ENCODE measurements at regions not wholly inside any gene's neighbourhood (a gene's known extent, or its start where the extent isn't known, plus 50 kb on each side); places are given as distances from the start of the nearest gene placed in this dataset.

- H3K4me1 ChIP-seq = peaks cover 41 to 47% of the 10 kb centered on the region in 2 donors
- H3K27ac ChIP-seq = peak overlapping the region; percentile 87 to 93 (median 88)
- no peaks in the 10 kb centered on the region for H3K36me3 ChIP-seq
- peak; percentile 94 to 95 for ATAC-seq
- H3K9me3 ChIP-seq = no peaks in the 10 kb centered on the region
- TF ChIP-seq POLR2A (IDR thresholded peaks at IDR 0.05) = no peak
- TF ChIP-seq CTCF (IDR thresholded peaks at IDR 0.05 in 4 of 5, conservative IDR thresholded peaks at IDR 0.05 in 1 of 5) = no peak
- intact Hi-C loops (cut with DNase I; ENCODE audit: low total_unique reads) (loop anchor here (2.0 to 5.0 kb wide), 4 partner anchors 62 to 266 kb away; partner anchors contain the start of gene PLCE1), in situ Hi-C loops (cut with MboI; ENCODE audit: low sequenced_read_pairs in 4 of 4) (no loop called here)
- no peaks in the 10 kb centered on the region for H3K27me3 ChIP-seq
- H3K4me3 ChIP-seq = no peak overlapping the region
- DNase-seq = peak; percentile 82 to 87
These were observed 149.7 kb downstream of the NOC3L start for GRCh38 chr10:94213001-94213530.

- H3K36me3 ChIP-seq = no peaks in the 10 kb centered on the region
- no peak overlapping the region for H3K4me3 ChIP-seq
- TF ChIP-seq POLR2A (IDR thresholded peaks at IDR 0.05) (no peak), CTCF (IDR thresholded peaks at IDR 0.05 in 4 of 5, conservative IDR thresholded peaks at IDR 0.05 in 1 of 5) (no peak)
- in situ Hi-C loops (cut with MboI; ENCODE audit: low sequenced_read_pairs in 4 of 4) = no loop called here
- DNase-seq (peak; percentile 7 to 34), ATAC-seq (peak; percentile 8 to 14)
- H3K4me1 ChIP-seq = peaks cover 41 to 52% of the 10 kb centered on the region in 2 donors
- no peaks in the 10 kb centered on the region for H3K9me3 ChIP-seq
- H3K27me3 ChIP-seq = no peaks in the 10 kb centered on the region
- H3K27ac ChIP-seq = peak overlapping the region; percentile 87 to 93 (median 88)
- intact Hi-C loops (cut with DNase I; ENCODE audit: low total_unique reads) = loop anchor here (2.0 to 5.0 kb wide), 4 partner anchors 61 to 267 kb away; partner anchors contain the start of gene PLCE1
These were observed 148.8 kb downstream of the NOC3L start for GRCh38 chr10:94213980-94214379.

- in situ Hi-C loops (cut with MboI; ENCODE audit: low sequenced_read_pairs in 4 of 4) = no loop called here
- Histone ChIP-seq H3K36me3 (no peaks in the 10 kb centered on the region), H3K27ac (peak overlapping the region; percentile 87 to 93 (median 88)), H3K4me1 (peaks cover 41 to 52% of the 10 kb centered on the region in 2 donors), H3K4me3 (no peak overlapping the region), H3K9me3 (no peaks in the 10 kb centered on the region), H3K27me3 (no peaks in the 10 kb centered on the region)
- ATAC-seq (no peak), DNase-seq (no peak)
- TF ChIP-seq POLR2A (IDR thresholded peaks at IDR 0.05) = no peak
- no peak for TF ChIP-seq CTCF (IDR thresholded peaks at IDR 0.05 in 4 of 5, conservative IDR thresholded peaks at IDR 0.05 in 1 of 5)
- intact Hi-C loops (cut with DNase I; ENCODE audit: low total_unique reads) = loop anchor here (5.0 kb wide), 2 partner anchors 82 to 222 kb away; partner anchors contain the start of gene PLCE1
These were observed 148.3 kb downstream of the NOC3L start for GRCh38 chr10:94214481-94214893.

- Histone ChIP-seq H3K27ac (no peak overlapping the region), H3K36me3 (no peaks in the 10 kb centered on the region), H3K4me3 (no peak overlapping the region), H3K9me3 (no peaks in the 10 kb centered on the region), H3K27me3 (no peaks in the 10 kb centered on the region), H3K4me1 (peaks cover 29 to 41% of the 10 kb centered on the region in 2 donors)
- ATAC-seq (no peak), DNase-seq (no peak)
- intact Hi-C loops (cut with DNase I; ENCODE audit: low total_unique reads) = no loop called here
- TF ChIP-seq CTCF (IDR thresholded peaks at IDR 0.05 in 4 of 5, conservative IDR thresholded peaks at IDR 0.05 in 1 of 5) (no peak), POLR2A (IDR thresholded peaks at IDR 0.05) (no peak)
- in situ Hi-C loops (cut with MboI; ENCODE audit: low sequenced_read_pairs in 4 of 4) = no loop called here
These were observed 146.5 kb downstream of the NOC3L start for GRCh38 chr10:94216201-94216600.
